Activated CD4-positive, alpha-beta T cell treated with anti-CD3 and anti-CD28 coated beads, Interleukin-10, Interleukin-2, amounts not matched to agents 100 ng/mL and 50 ng/mL, durations not matched to agents 16 hours and 8 hours (primary cell): ENCODE measurements at regions not wholly inside any gene's neighbourhood (a gene's known extent, or its start where the extent isn't known, plus 50 kb on each side); places are given as distances from the start of the nearest gene placed in this dataset.

Source experiments
- DNase-seq: peaks from one replicate; pipeline ENCODE4 v3.0.0-alpha.2; 2020

GRCh38 chr3:69567023-69567709 is 172.1 kb upstream of the MITF start:
- no peak for DNase-seq

DNA sequence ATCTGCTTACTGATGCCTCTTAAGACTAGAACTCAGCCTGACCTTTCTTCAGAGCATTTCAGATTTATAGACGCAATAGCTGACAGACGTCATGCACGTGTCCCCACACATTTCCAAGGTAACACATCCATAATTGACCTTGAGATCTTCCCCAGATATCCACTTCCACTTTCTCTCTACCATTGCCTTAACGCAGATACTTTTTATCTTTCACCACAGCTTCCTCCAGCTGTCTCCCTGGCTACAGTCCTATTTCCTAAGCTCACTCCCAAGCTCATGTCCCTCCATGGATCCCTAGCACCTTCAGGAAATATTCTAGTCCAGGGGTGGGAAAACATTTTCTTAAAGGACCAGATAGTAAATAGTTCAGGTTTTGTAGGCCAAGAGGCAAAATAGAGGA is 173.0 kb upstream of the MITF start:
- DNase-seq: no peak

DNA sequence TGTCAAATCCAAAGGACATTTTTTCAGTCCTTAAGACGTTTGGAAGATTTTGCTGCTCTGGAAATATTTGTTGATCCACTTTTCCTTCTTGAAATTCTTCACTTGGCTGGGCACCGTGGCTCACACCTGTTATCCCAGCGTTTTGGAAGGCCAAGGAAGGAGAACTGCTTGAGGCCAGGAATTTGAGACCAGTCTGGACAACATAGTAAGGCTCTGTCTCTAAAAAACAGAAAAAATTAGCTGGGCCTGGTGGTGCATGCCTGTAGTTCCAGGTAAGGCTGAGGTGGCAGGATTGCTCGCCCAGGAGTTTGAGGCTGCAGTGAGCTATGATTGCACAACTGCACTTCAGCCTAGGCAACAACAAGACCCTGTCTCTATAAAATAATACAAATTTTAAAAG is 173.9 kb upstream of the MITF start:
- no peak for DNase-seq

GRCh38 chr3:69563981-69564380 is 175.3 kb upstream of the MITF start:
- DNase-seq: no peak

DNA sequence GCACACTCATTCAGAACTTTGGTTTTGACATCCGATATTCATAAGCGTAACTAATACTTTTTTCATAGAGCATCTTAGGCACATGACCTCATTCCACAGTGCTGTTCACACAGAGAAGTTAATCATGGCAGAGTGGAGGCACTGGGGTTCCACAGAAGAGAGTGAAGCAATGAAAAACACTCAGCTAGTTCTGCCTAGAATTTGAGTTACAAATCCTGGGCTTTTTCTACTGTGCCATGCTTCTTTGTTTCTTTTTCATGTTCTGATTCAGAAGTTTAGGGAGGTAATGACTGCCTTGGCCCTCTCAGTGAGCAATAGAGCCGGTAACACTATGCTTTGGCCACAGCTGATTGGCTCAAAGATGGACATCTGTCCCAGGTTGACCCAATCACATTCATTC is 176.1 kb upstream of the MITF start:
- no peak for DNase-seq

DNA sequence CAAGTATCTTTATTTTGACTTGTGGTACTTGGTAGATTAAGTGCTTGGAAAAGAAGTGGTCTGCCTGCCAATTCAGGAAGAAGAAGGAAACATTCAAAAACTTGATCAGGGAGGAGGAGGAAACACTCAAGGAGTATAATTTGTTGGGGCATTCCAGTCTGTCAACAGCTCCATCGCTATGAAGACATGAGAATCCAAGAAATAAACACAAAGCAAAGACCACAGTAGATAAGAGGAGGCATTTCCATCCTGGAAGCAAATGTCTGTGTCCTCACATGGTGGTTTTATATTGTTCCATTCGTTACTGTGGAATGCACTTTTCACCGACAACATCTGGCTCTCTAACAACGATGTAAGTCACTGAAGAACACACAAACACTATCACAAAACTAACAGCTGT is 176.1 kb upstream of the FRMD4B start:
- no peak for DNase-seq

DNA sequence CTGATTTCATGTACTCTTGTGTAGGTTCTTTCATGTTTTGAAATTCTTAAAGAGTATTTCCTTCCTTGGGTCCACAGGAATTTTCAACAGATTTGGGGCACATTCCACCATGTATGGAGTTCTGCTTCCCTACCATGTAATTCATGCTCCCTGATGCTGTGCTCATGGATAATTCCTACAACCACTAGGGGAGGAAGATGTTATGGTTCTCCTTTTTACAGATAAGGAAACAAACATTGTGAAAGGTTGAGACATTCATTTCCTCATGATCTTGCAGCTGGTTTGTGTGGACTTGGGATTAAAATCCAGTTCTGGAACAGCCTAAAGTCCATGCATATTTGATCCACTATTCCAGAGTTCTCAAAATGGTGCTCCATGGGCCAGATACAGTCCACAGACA is 174.9 kb upstream of the FRMD4B start:
- no peak for DNase-seq

- DNase-seq: no peak
These were observed 174.2 kb upstream of the FRMD4B start for GRCh38 chr3:69560116-69560515.

DNA sequence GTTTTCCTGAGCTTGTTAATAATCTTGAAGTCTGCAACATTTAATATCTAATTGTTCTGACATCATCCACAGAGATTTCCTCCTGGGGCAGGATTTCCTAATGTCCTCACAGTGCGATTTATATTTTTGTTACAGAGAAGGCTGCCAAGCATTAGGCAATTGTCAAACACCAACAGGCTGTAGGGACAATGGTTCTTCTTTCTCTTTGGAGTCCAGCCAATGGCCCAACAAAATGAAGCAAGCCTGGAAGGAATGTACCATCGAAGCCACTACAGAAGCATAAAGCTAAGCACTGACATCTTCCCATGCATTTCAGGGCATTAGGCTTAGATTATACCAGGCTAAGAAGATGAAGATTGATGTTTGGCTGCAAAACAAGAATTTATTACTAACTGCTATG is 173.0 kb upstream of the FRMD4B start:
- no peak for DNase-seq

DNA sequence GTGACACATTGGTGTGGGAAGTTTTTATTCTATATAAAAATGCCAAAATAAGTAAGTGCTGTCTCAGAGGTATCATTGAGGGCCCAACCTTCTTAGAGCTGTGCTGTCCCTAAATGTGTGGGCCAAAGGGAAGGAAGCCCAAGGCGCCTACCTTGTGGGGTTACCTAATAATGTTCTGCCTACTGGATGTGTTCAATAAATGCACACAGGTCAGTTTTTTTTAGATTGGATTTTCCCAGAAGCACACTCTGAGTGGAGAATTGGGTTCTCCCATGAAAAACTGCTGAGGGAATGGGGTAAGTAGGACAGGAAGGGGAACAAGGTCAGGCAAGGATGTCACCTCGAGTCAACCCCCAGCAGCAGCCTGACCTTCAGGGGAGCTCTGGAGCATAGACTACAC is 168.7 kb upstream of the FRMD4B start:
- DNase-seq: no peak

DNA sequence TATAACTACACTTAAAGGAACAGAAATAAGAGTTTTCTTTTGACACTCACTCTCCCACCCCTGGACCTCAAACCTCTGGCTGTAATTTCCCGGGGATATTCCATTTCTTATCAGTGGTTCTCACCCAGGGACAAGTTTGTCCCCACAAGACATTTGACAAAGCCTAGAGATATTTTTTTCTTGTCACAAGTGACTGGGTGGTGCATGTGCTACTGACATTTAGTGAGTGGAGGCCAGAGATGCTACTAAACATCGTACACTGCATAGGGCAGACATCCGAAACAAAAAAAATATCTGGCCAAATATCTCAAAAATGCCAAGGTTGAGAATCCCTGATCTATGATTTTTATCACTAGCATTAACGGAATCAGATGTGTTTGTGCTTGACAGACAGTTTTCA is 168.0 kb upstream of the FRMD4B start:
- DNase-seq: no peak

DNA sequence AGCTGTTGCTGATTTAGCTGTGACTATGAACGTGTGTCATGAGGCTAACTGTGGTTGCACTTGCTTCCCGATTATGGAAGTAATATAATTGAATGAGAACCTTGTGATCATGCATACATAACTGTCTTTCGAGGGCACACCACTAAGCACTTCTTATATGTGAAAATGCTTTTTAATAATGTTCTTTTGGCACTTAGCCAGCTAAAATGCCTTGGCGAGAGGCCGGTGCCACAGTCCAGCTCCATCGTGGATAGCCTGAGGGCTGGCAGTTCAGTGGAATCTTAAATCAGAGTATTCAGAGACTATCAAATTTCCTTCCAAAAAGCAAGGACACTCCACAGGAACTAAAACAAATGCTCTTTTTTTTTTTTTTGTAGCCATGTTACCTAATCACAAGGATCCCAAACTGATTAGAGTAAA is 161.6 kb upstream of the FRMD4B start:
- no peak for DNase-seq

- DNase-seq: no peak
These were observed 157.0 kb upstream of the FRMD4B start for GRCh38 chr3:69542805-69543429.

DNA sequence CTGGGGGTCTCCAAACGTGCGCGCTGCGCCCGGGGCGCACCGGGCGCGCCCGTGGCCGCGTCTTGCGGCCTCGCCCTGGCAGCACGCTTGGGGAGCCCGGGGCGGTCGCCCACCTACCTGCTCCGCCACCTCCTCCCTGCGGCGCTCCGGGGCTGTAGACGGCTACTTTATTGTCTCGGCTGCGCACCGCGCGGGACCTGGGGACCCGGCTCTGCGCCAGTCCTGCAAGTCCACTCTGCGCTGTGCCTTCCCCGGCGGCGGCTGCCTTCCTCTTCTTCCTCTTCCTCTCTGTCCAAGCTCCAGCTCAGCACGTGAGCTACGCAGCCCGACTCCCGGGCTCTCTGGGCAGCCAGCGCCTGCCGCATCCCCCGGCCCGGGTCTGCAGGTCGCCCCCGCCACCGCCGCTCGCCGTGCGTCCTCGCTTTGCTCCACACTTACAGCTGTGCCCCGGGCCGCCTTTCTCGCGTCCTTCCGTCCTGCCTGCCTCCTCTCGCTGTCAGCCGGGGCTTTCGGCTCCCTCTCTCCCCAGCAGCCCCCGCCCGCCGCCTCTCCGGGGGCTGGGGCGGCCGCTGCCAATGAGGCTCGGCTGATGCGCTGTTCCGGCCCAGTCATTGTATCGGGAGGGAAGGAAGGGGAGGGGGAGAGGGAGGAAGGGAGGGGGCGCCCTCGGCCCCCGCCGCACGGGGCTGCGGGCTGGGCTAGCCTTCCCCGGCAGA is 156.4 kb upstream of the FRMD4B start:
- no peak for DNase-seq

- DNase-seq: no peak
These were observed 155.8 kb upstream of the FRMD4B start for GRCh38 chr3:69541711-69542088.

DNA sequence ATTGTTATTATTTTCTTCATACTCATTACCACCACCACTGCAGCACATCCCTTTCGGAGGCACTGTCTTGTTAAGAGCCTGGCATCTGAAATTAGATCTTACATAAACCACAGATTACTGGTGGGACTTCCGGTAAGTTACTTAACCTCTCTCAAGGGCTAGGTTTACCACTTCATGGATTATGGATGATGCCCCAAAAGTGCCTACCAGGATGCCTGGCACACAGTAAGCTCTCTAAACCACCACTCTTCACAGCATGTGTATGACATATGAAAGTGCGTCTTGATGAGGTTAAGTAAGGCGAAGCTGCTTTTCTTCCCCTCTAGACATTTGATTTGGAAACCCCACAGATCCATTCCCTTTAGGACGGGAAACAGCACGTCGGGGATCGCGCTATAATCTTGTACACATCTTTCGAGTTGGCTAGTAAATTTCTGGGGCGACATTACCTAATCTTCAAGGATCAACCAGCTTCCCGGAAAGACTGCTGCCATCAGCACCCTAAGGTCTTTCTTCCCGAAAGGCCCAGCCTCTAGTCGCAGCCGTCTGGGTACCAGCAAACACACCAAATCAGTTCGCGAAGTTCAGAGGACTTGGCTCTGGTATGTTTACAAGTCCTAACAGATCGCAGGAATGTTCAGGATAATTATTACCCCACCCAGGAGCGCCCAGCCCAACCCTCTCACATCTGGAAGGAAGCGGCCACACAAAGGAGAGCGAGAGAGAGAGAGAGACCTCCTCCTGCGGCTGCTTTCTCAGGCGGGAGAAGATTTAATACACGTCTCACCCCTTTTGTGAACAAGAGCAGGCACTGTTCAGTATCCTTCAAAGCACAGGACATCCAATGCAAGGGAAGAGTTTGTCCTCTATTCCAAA is 155.1 kb upstream of the FRMD4B start:
- no peak for DNase-seq

DNA sequence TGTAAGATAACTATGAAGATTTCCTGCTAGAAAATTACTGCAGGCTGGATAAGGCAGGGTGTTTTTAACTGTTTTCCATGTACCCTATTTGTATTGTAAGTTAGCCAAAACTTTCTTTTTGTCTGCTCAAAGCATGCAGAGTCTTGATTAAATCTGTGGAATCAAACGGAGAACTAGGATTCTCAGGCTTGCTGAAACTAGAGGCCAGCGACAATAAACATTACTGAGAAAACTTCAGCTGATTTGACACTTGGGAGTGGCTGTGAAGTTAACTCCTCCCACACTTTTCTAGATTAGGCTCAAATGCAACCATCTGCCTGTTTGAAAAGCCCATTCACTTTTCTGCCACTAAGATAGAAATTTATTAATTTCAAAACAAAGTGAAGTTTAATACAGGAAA is 153.2 kb upstream of the FRMD4B start:
- no peak for DNase-seq

DNA sequence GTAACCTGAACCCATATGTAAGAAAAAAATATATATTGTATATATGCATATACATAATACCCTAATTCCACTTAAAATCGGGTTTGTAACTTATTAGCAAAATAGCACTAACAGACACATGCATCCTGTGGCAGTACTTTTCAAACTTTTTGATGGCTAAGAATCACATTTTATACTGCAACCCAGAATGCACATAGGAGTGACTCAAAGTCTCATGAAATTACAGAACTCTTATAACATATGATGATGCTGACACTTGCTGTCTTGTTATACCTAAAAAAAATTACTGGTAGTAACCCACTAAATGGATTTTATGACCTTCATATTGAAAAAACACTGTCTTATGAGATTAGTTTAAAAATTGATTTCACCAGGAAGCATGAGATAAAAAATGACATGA is 152.4 kb upstream of the FRMD4B start:
- no peak for DNase-seq

DNA sequence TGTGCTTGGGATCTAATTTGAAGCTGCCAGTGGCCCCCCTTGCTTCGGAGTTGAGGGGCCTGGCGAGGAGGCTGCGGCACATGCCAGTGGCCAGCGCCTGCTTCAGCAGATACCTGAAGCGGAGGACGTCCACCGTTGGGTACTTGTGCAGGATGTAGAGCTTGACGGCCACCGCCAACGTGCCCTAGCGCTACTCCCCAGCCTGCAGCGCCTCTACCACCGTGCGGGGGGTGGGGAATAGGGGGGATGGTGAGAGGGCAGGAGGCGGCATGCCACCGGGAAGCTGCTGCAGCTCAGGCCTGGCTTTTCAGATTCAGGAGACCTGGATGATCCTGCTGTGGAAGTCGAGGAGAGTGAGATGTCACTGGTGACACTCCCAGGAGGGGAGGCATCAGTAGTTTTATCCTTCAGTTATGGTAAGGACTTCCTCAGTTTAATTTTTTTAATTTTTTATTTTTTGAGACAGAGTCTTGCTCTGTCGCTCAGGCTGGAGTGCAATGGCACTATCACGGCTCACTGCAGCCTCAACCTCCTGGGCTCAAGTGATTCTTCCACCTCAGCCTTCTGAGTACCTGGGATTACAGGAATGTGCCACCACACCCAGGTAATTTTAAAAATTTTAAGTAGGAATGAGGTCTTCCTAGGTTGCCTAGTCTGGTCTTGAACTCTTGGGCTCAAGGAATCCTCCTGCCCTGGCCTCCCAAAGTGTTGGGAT is 150.6 kb upstream of the FRMD4B start:
- no peak for DNase-seq

- no peak for DNase-seq
These were observed 149.7 kb upstream of the FRMD4B start for GRCh38 chr3:69535613-69536012.

DNA sequence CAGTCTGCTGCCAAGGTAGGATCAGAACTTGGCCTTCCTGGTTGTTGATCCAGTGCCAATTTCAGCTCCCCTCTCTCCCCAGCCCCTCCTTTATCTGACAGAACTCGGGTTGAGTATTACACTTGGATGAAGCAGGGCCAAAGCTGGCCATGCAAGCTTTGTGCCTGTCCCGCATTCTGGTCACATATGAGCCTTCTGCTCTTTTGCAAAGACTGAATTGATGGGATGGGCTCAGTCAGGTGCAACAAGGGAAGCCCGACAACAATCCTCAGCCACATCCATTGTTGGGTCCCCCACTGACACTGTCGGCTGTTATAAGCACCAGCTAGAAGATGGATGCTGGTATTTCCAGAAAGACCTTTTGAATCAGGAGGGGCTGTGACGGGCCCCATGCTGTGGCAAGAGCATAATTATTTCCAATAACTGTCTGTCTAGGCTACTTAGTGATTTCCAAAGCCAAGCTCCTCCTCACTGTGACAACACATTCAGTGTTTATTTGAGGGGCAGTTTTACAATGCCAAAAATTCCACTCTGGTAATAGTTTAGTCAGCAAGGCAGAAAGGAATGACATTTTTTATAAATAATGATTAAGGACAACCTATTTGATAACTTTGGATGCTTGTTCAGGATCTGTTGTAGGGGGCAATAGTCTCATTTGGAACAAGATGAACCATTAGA is 146.8 kb upstream of the FRMD4B start:
- no peak for DNase-seq
